ENCODE measurements at regions not wholly inside any gene's neighbourhood (a gene's known extent, or its start where the extent isn't known, plus 50 kb on each side); places are given as distances from the start of the nearest gene placed in this dataset.

DNA sequence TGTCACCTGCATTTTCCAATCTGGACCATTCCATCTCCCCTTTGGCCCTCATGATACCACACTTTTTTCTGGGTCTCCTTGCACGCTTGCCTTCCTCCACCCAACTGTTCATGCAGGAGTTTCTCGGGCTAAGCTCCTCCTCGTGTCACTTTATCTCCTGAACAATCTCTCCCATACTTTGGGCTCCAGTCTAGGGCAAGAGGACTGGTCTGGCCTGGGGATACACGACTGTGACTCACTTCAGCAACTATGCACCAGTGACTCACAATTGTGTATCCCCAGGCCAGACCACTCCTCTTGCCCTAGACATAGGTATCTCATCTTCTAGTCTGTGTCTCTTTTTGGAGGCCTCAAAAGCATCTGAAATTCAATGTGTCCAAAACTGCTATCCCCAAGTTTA, 149.4 kb upstream of the PTPRM start:
- Histone ChIP-seq H4K20me1 (ENCODE audit: insufficient read depth) (no peaks in the 10 kb centered on the region), H3K4me3 (replicated peaks in 1 of 2; ENCODE audit: low read depth in 1 of 2, low read length in 2 of 2) (no peak overlapping the region), H3K9ac (ENCODE audit: low read length) (no peak overlapping the region), H3K4me1 (ENCODE audit: control insufficient read depth in 1 of 2, insufficient read depth in 2 of 2, low read length in 2 of 2) (no peaks in the 10 kb centered on the region), H3K79me2 (ENCODE audit: insufficient read depth, low read length) (no peaks in the 10 kb centered on the region), H3K36me3 (ENCODE audit: control insufficient read depth in 1 of 2, insufficient read depth in 2 of 2, low read length in 2 of 2) (no peaks in the 10 kb centered on the region), H3K27ac (ENCODE audit: low read depth, low read length) (no peak overlapping the region), H3K27me3 (ENCODE audit: insufficient read depth, low read length) (no peaks in the 10 kb centered on the region), H3K9me2 (ENCODE audit: insufficient read depth) (no peaks in the 10 kb centered on the region), H3K4me2 (ENCODE audit: low read length) (no peak overlapping the region), H3K9me3 (ENCODE audit: control insufficient read depth in 1 of 2, insufficient read depth in 1 of 2, low read depth in 1 of 2, low read length in 2 of 2) (peaks cover 0 to 4% of the 10 kb centered on the region in 2 experiments; a peak in 1 of 4 replicates), H2AFZ (ENCODE audit: low read depth, low read length, poor library complexity, severe bottlenecking) (no peak overlapping the region)
- BruUV-seq (replicated peaks): no TSS peak
- POLR2A ChIA-PET: no interaction called here
- intact Hi-C loops (cut with micrococcal nuclease): no loop called here
- DNase-seq (ENCODE audit: low read depth, low spot score) (no peak), ATAC-seq (no peak)
- TF ChIP-seq POLR2A (IDR thresholded peaks at IDR 0.05; ENCODE audit: borderline replicate concordance, extremely low read depth, insufficient read depth, insufficient read length): no peak
- no peak for TF ChIP-seq CBX3 (IDR thresholded peaks at IDR 0.05; ENCODE audit: low read depth)
- no peak for TF ChIP-seq ZNF274 (IDR thresholded peaks at IDR 0.05; ENCODE audit: low read depth, low read length)
- TF ChIP-seq, protein P1, sequence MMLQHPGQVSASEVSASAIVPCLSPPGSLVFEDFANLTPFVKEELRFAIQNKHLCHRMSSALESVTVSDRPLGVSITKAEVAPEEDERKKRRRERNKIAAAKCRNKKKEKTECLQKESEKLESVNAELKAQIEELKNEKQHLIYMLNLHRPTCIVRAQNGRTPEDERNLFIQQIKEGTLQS (IDR thresholded peaks at IDR 0.05): no peak
- no peak for TF ChIP-seq EZH2phosphoT487 (IDR thresholded peaks at IDR 0.05; ENCODE audit: borderline replicate concordance)
- no peak for TF ChIP-seq SP1 (IDR thresholded peaks at IDR 0.05; ENCODE audit: low read depth)
- no peak for TF ChIP-seq ZBTB33 (IDR thresholded peaks at IDR 0.05; ENCODE audit: extremely low read depth, insufficient replicate concordance, low read length)
- no peak for TF ChIP-seq EZH2 (IDR thresholded peaks at IDR 0.05)
- CTCF ChIA-PET: no interaction called here
- RAD21 ChIA-PET (ENCODE audit: low non-redundant PET in 1 of 2, low total read pairs in 2 of 2, uncharacterized antibody in 2 of 2, unreplicated experiment in 2 of 2): no interaction called here

GRCh38 chr18:7429831-7430230, 137.3 kb upstream of the PTPRM start:
- intact Hi-C loops (cut with micrococcal nuclease): no loop called here
- BruUV-seq (replicated peaks): no TSS peak
- no peak overlapping the region for H3K4me2 ChIP-seq (ENCODE audit: low read length)
- DNase-seq (ENCODE audit: low read depth, low spot score) (no peak), ATAC-seq (no peak)
- H3K4me1 ChIP-seq (ENCODE audit: control insufficient read depth in 1 of 2, insufficient read depth in 2 of 2, low read length in 2 of 2): no peaks in the 10 kb centered on the region
- H3K9me3 ChIP-seq (ENCODE audit: control insufficient read depth in 1 of 2, insufficient read depth in 1 of 2, low read depth in 1 of 2, low read length in 2 of 2): peaks cover 0 to 6% of the 10 kb centered on the region in 2 experiments; a peak in 1 of 4 replicates
- no peaks in the 10 kb centered on the region for H4K20me1 ChIP-seq (ENCODE audit: insufficient read depth)
- RAD21 ChIA-PET (ENCODE audit: low non-redundant PET in 1 of 2, low total read pairs in 2 of 2, uncharacterized antibody in 2 of 2, unreplicated experiment in 2 of 2): no interaction called here
- H3K9ac ChIP-seq (ENCODE audit: low read length): no peak overlapping the region
- H3K4me3 ChIP-seq (replicated peaks in 1 of 2; ENCODE audit: low read depth in 1 of 2, low read length in 2 of 2): no peak overlapping the region
- no peak overlapping the region for H2AFZ ChIP-seq (ENCODE audit: low read depth, low read length, poor library complexity, severe bottlenecking)
- H3K79me2 ChIP-seq (ENCODE audit: insufficient read depth, low read length): no peaks in the 10 kb centered on the region
- H3K27me3 ChIP-seq (ENCODE audit: insufficient read depth, low read length): no peaks in the 10 kb centered on the region
- CTCF ChIA-PET: no interaction called here
- H3K9me2 ChIP-seq (ENCODE audit: insufficient read depth): no peaks in the 10 kb centered on the region
- no peaks in the 10 kb centered on the region for H3K36me3 ChIP-seq (ENCODE audit: control insufficient read depth in 1 of 2, insufficient read depth in 2 of 2, low read length in 2 of 2)
- POLR2A ChIA-PET: no interaction called here
- H3K27ac ChIP-seq (ENCODE audit: low read depth, low read length): no peak overlapping the region
- no peak for TF ChIP-seq SIN3A (IDR thresholded peaks at IDR 0.05; ENCODE audit: low read depth)
- TF ChIP-seq SRF (IDR thresholded peaks at IDR 0.05; ENCODE audit: low read depth): no peak
- TF ChIP-seq CEBPB (IDR thresholded peaks at IDR 0.05; ENCODE audit: low read depth): no peak
- no peak for TF ChIP-seq ZFX (IDR thresholded peaks at IDR 0.05)
- no peak for TF ChIP-seq POLR2AphosphoS5 (IDR thresholded peaks at IDR 0.05; ENCODE audit: low read depth, low read length)
- TF ChIP-seq ELF1 (IDR thresholded peaks at IDR 0.05; ENCODE audit: borderline replicate concordance, low read depth): no peak
- no peak for TF ChIP-seq EZH2 (IDR thresholded peaks at IDR 0.05)
- no peak for TF ChIP-seq CBX3 (IDR thresholded peaks at IDR 0.05; ENCODE audit: low read depth)
- no peak for TF ChIP-seq JUND (IDR thresholded peaks at IDR 0.05)
- TF ChIP-seq TCF7L2 (IDR thresholded peaks at IDR 0.05; ENCODE audit: borderline replicate concordance, extremely low read depth, insufficient read depth, insufficient read length): no peak
- TF ChIP-seq SP1 (IDR thresholded peaks at IDR 0.05; ENCODE audit: low read depth): no peak
- no peak for TF ChIP-seq ZNF274 (IDR thresholded peaks at IDR 0.05; ENCODE audit: low read depth, low read length)
- no peak for TF ChIP-seq YY1 (IDR thresholded peaks at IDR 0.05; ENCODE audit: extremely low read depth, insufficient replicate concordance, low read depth, low read length)
- no peak for TF ChIP-seq CTCF (IDR thresholded peaks at IDR 0.05 in 2 of 3, conservative IDR thresholded peaks at IDR 0.05 in 1 of 3; ENCODE audit: borderline replicate concordance in 1 of 3, insufficient read depth in 1 of 3, low read depth in 2 of 3, low read length in 2 of 3)
- TF ChIP-seq, protein P1 (IDR thresholded peaks at IDR 0.05): no peak

Data from HCT116 (cell line).